Memory B cell (primary cell): ENCODE measurements at regions not wholly inside any gene's neighbourhood (a gene's known extent, or its start where the extent isn't known, plus 50 kb on each side); places are given as distances from the start of the nearest gene placed in this dataset.
A peak's percentile ranks its signal among the peaks of the same experiment; 100 is the strongest.

ENCODE experiments used
- ATAC-seq: fragments of 150-1000 bp; cut with Tn5 transposase; 2 replicates; pipeline ENCODE4 v1.10.0; 2021; ENCODE audit warnings: low read depth, mild to moderate bottlenecking, moderate library complexity
- DNase-seq, 2 donors: peaks; one replicate each; pipeline ENCODE4 v3.0.0; 2022; ENCODE audit warnings: low spot score in 2 of 2
- H3K27ac Mint-ChIP-seq: one replicate; pipeline ENCODE4 v1.8.0; 2022; ENCODE audit warnings: mild to moderate bottlenecking, moderate library complexity, mixed read lengths
- H3K27me3 Mint-ChIP-seq: one replicate; pipeline ENCODE4 v1.8.0; 2022; ENCODE audit warnings: mixed read lengths
- H3K36me3 Mint-ChIP-seq: one replicate; pipeline ENCODE4 v1.8.0; 2022; ENCODE audit warnings: mild to moderate bottlenecking, mixed read lengths
- H3K4me1 Mint-ChIP-seq: one replicate; pipeline ENCODE4 v1.8.0; 2022; ENCODE audit warnings: mixed read lengths
- H3K4me3 Mint-ChIP-seq: one replicate; pipeline ENCODE4 v1.8.0; 2022; ENCODE audit warnings: mild to moderate bottlenecking, moderate library complexity, mixed read lengths
- H3K9me3 Mint-ChIP-seq: one replicate; pipeline ENCODE4 v1.8.0; 2022; ENCODE audit warnings: mixed read lengths

DNA sequence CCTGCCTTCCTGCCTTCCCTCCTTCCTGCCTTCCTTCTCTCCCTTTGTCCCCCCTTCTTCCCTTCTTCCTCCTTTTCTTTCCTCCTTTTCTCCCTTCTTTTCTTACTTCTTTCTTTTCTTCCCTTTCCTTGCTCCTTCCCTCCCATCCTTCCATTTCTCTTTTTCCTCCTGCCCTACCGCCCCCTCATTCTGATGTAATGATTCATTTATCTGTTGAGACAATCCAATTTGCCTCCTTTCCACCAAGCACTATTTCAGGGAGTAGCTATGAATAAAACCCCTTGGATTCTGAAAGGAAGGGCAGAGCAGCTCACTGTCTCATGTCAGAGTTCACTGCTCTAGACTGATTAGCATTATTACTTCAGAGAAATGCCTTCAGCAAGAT lies 462.6 kb downstream of the PDCD6IP start:
- DNase-seq (no peak), ATAC-seq (no peak)
- Mint-ChIP-seq H3K27me3 (peaks cover 8% of the 10 kb centered on the region), H3K4me3 (no peak overlapping the region), H3K9me3 (no peaks in the 10 kb centered on the region), H3K36me3 (peaks cover 3% of the 10 kb centered on the region), H3K4me1 (peaks cover 11% of the 10 kb centered on the region), H3K27ac (peak overlapping the region; percentile 26)

DNA sequence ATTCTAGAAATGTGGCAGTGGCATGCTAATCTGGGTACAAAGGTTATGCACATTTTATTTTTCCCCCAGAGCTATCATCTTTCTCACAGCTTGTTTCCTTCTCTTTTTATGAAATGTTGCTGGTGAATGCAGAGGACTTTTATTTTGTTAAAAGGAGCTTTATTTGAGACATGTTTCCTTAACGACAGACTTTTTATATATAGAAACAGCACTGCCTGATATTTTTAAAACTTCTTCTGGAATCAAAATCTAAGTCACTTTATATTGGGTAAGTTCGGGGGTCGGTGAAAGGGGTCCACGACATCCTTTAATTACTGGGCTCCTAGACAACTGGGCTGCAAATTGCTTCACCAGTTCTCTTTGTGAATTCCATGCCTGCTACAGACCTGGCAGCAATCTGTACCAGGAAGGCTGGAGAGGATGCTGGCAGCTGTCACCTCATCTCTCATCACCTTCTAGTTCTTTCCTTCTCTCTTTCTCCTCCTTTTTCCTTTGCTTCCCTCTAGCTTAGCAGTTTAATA lies 464.7 kb downstream of the PDCD6IP start:
- Mint-ChIP-seq H3K4me1 (peaks cover 8% of the 10 kb centered on the region), H3K36me3 (peaks cover 3% of the 10 kb centered on the region), H3K9me3 (no peaks in the 10 kb centered on the region), H3K27ac (no peak overlapping the region), H3K27me3 (peaks cover 5% of the 10 kb centered on the region), H3K4me3 (no peak overlapping the region)
- no peak for ATAC-seq
- DNase-seq = no peak

- no peak for ATAC-seq
- peaks cover 3% of the 10 kb centered on the region for H3K36me3 Mint-ChIP-seq
- peaks cover 8% of the 10 kb centered on the region for H3K4me1 Mint-ChIP-seq
- no peak overlapping the region for H3K4me3 Mint-ChIP-seq
- H3K27me3 Mint-ChIP-seq = peaks cover 5% of the 10 kb centered on the region
- H3K27ac Mint-ChIP-seq = no peak overlapping the region
- DNase-seq = no peak
- H3K9me3 Mint-ChIP-seq = no peaks in the 10 kb centered on the region
These were observed 466.1 kb downstream of the PDCD6IP start for GRCh38 chr3:34264337-34265041.

DNA sequence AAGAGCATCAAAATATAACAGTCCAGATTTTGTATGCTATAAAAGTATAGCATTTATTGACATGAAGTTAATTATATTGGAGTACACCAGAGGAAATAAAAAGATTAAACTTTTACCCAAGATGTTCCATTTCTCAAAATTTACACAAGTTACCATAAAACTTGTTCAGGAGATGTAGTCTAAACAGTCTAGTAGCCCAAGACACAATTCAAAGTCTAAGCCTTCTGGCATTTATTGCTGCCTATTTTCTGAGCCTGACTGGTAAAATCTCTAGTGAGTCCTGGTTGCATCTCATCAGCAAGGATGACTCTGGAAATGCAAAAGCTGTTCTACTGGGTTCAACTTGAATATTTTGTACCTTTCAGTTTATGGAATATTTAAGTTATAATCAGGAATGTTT lies 468.7 kb downstream of the PDCD6IP start:
- no peak for ATAC-seq
- DNase-seq = no peak
- Mint-ChIP-seq H3K27me3 (peaks cover 2% of the 10 kb centered on the region), H3K4me3 (no peak overlapping the region), H3K36me3 (peaks cover 3% of the 10 kb centered on the region), H3K4me1 (peaks cover 6% of the 10 kb centered on the region), H3K9me3 (peaks cover 2% of the 10 kb centered on the region), H3K27ac (no peak overlapping the region)

GRCh38 chr3:34268032-34268709 lies 469.7 kb downstream of the PDCD6IP start:
- Mint-ChIP-seq H3K4me3 (no peak overlapping the region), H3K36me3 (peaks cover 3% of the 10 kb centered on the region), H3K9me3 (peaks cover 2% of the 10 kb centered on the region), H3K4me1 (peaks cover 2% of the 10 kb centered on the region), H3K27ac (no peak overlapping the region), H3K27me3 (peaks cover 2% of the 10 kb centered on the region)
- ATAC-seq (no peak), DNase-seq (no peak)

DNA sequence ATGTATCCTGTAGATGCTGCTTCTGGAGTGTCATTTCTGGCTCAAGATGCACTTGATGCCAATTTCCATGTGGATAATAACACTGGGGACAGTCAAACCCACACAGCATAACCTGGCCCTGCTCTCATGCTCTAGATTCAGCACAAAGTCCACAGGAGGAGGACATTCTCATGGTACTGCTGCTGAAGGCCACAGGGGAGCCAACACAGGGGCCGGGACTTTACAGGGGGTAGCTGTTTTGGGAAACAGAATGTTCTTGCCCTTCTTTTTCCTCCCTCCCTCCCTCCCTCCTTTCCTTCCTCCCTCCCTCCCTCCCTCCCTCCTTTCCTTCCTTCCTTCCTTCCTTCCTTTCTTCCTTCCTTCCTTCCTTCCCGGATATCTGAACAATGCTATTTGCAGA lies 477.4 kb downstream of the PDCD6IP start:
- Mint-ChIP-seq H3K4me1 (peaks cover 2% of the 10 kb centered on the region), H3K36me3 (peaks cover 4% of the 10 kb centered on the region), H3K27ac (no peak overlapping the region), H3K27me3 (no peaks in the 10 kb centered on the region), H3K4me3 (no peak overlapping the region), H3K9me3 (peaks cover 3% of the 10 kb centered on the region)
- DNase-seq (no peak), ATAC-seq (no peak)

DNA sequence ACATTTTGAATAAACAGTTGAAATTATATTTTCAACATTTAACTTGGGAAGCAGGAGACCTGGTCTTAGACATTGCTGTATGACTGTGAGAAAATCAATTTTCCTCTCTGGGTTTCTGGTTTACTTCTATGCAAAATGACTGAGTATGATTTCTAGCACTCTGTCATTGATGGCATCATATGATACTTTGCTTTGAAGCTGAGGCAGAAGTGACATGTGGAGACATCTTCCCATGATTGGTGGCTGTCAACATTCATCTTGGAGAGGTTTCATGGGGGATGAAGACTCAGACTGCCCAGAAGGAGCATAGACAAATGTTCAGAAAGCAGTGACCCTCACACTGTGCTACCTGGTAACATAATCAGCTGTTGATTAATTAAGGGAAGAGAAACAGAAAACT lies 477.9 kb downstream of the PDCD6IP start:
- Mint-ChIP-seq H3K9me3 (peaks cover 3% of the 10 kb centered on the region), H3K27me3 (no peaks in the 10 kb centered on the region), H3K36me3 (peaks cover 4% of the 10 kb centered on the region), H3K4me3 (no peak overlapping the region), H3K27ac (no peak overlapping the region), H3K4me1 (peaks cover 2% of the 10 kb centered on the region)
- ATAC-seq (no peak), DNase-seq (no peak)

DNA sequence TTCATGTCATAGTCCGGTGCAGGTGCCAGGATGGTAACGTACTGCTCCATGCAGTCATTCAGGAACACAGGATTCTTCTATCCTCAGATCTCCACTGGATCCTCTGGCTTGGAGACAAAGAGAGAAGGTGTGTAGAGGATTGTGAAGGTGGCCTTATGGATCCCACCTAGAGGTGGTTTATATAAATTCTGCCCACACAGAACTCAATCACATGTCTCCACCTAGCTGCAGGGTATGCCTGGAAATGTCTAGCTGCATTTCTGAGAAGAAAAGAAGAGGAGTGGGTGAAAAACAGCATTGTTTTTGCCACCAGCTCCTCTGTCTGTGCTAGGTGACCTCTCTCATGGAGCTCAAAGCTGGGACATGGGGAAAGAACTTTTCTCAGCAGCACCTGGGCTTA lies 478.7 kb downstream of the PDCD6IP start:
- Mint-ChIP-seq H3K4me3 (no peak overlapping the region), H3K36me3 (peaks cover 4% of the 10 kb centered on the region), H3K9me3 (peaks cover 1% of the 10 kb centered on the region), H3K27me3 (no peaks in the 10 kb centered on the region), H3K27ac (no peak overlapping the region), H3K4me1 (peaks cover 2% of the 10 kb centered on the region)
- no peak for DNase-seq
- ATAC-seq = no peak

DNA sequence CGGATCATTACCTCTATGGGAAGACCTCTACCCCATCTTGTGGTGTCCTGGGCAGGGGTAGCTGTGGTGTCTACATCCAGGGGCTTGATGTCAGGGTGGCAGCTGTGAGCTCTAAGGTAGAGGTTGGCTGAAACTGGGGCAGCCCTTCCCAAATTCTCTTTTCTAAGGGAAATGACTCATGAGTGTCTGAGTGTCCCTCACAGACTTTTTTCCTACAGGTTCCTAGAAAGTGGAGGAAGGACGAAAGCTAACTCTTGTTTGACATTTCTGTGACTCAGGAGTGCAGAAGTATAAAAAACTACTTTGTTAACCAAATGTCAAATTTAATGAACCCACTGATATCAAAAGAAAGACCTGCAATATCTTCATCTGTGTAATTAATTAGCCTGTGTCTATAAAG lies 481.5 kb downstream of the PDCD6IP start:
- Mint-ChIP-seq H3K36me3 (peaks cover 4% of the 10 kb centered on the region), H3K4me3 (no peak overlapping the region), H3K9me3 (peaks cover 1% of the 10 kb centered on the region), H3K4me1 (peaks cover 2% of the 10 kb centered on the region), H3K27me3 (no peaks in the 10 kb centered on the region), H3K27ac (no peak overlapping the region)
- DNase-seq = no peak
- ATAC-seq = no peak

- ATAC-seq = no peak
- DNase-seq = no peak
- Mint-ChIP-seq H3K4me1 (no peaks in the 10 kb centered on the region), H3K36me3 (peaks cover 8% of the 10 kb centered on the region), H3K27me3 (peaks cover 1% of the 10 kb centered on the region), H3K9me3 (peaks cover 1% of the 10 kb centered on the region), H3K4me3 (no peak overlapping the region), H3K27ac (no peak overlapping the region)
These were observed 485.3 kb downstream of the PDCD6IP start for GRCh38 chr3:34283751-34284150.

GRCh38 chr3:34284959-34285826 lies 486.8 kb downstream of the PDCD6IP start:
- H3K27ac Mint-ChIP-seq = no peak overlapping the region
- peaks cover 1% of the 10 kb centered on the region for H3K9me3 Mint-ChIP-seq
- peaks cover 6% of the 10 kb centered on the region for H3K36me3 Mint-ChIP-seq
- no peaks in the 10 kb centered on the region for H3K4me1 Mint-ChIP-seq
- DNase-seq = no peak
- no peak overlapping the region for H3K4me3 Mint-ChIP-seq
- peaks cover 1% of the 10 kb centered on the region for H3K27me3 Mint-ChIP-seq
- no peak for ATAC-seq

DNA sequence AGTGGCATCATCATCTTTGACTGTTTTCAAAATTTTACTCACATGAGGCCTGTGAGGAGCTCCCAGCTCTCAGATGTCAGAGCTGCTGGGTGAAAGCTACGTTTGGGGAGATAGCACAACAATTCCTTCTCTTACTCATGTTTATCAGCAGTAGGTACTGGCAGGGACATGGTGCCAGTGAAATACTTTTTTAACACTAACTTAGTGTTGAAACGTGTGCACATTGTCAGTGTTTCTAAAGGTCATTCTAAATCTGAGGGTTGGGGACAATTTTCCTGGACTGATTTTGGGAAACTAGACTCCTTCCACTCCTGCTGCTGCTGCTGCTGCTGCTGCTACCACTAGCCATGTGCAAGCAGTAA lies 487.4 kb downstream of the PDCD6IP start:
- H3K27ac Mint-ChIP-seq = no peak overlapping the region
- no peak for ATAC-seq
- no peaks in the 10 kb centered on the region for H3K4me1 Mint-ChIP-seq
- no peak for DNase-seq
- H3K36me3 Mint-ChIP-seq = peaks cover 6% of the 10 kb centered on the region
- no peak overlapping the region for H3K4me3 Mint-ChIP-seq
- H3K9me3 Mint-ChIP-seq = peaks cover 1% of the 10 kb centered on the region
- H3K27me3 Mint-ChIP-seq = peaks cover 1% of the 10 kb centered on the region

- peaks cover 3% of the 10 kb centered on the region for H3K36me3 Mint-ChIP-seq
- ATAC-seq = no peak
These were observed 494.3 kb downstream of the PDCD6IP start for GRCh38 chr3:34292605-34293300.

GRCh38 chr3:34294240-34294639 lies 495.8 kb downstream of the PDCD6IP start:
- DNase-seq (no peak), ATAC-seq (no peak)
- no peak overlapping the region for H3K27ac Mint-ChIP-seq
- H3K9me3 Mint-ChIP-seq = no peaks in the 10 kb centered on the region
- H3K4me1 Mint-ChIP-seq = no peaks in the 10 kb centered on the region
- H3K27me3 Mint-ChIP-seq = peaks cover 2% of the 10 kb centered on the region
- no peak overlapping the region for H3K4me3 Mint-ChIP-seq
- H3K36me3 Mint-ChIP-seq = peaks cover 6% of the 10 kb centered on the region

More at GRCh38 chr3:34292605-34293300, 494.3 kb downstream of the PDCD6IP start:
- H3K4me1 Mint-ChIP-seq = no peaks in the 10 kb centered on the region
- peaks cover 2% of the 10 kb centered on the region for H3K27me3 Mint-ChIP-seq
- H3K4me3 Mint-ChIP-seq = no peak overlapping the region
- H3K9me3 Mint-ChIP-seq = no peaks in the 10 kb centered on the region
- DNase-seq = no peak
- no peak overlapping the region for H3K27ac Mint-ChIP-seq
